AG09309 (cell line): ENCODE measurements at regions not wholly inside any gene's neighbourhood (a gene's known extent, or its start where the extent isn't known, plus 50 kb on each side); places are given as distances from the start of the nearest gene placed in this dataset.

Source experiments
- DNase-seq: peaks from one replicate; pipeline ENCODE4 v3.0.0-alpha.2; 2010; ENCODE audit warnings: low read depth
- H3K4me3 ChIP-seq: 2 replicates; pipeline ENCODE4 v1.5.1; 2011; ENCODE audit warnings: mild to moderate bottlenecking, low read depth, low read length, moderate library complexity; ENCODE audit not compliant: control insufficient read depth
- TF ChIP-seq, protein P1 (sequence below): IDR thresholded peaks from 2 replicates; pipeline ENCODE4 v1.5.1; 2011; ENCODE audit warnings: mild to moderate bottlenecking, low read depth, low read length, inconsistent platforms; ENCODE audit not compliant: insufficient read depth, control insufficient read depth; ENCODE audit errors: missing control alignments

DNA sequence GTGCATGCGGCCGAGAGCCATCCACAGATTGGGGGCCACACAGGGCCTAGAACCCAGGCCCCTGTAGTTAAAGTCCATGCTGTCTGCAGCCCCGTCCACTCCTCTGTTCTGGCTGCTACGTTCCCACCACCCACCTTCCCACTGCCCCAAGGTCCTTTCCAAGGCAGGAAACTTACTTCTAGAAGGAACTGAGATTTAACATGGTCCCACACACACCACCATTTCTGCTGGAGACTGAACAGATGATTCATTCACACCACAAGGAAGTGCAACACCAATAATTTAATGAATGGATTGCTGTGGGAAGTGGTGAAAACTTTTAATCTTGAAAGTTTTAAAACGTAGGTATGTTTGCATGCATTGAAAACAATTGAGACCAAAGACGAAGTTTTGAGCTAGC, 95.2 kb downstream of the LBH start:
- DNase-seq = no peak
- TF ChIP-seq, protein P1, sequence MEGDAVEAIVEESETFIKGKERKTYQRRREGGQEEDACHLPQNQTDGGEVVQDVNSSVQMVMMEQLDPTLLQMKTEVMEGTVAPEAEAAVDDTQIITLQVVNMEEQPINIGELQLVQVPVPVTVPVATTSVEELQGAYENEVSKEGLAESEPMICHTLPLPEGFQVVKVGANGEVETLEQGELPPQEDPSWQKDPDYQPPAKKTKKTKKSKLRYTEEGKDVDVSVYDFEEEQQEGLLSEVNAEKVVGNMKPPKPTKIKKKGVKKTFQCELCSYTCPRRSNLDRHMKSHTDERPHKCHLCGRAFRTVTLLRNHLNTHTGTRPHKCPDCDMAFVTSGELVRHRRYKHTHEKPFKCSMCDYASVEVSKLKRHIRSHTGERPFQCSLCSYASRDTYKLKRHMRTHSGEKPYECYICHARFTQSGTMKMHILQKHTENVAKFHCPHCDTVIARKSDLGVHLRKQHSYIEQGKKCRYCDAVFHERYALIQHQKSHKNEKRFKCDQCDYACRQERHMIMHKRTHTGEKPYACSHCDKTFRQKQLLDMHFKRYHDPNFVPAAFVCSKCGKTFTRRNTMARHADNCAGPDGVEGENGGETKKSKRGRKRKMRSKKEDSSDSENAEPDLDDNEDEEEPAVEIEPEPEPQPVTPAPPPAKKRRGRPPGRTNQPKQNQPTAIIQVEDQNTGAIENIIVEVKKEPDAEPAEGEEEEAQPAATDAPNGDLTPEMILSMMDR = no peak
- H3K4me3 ChIP-seq = no peak overlapping the region

DNA sequence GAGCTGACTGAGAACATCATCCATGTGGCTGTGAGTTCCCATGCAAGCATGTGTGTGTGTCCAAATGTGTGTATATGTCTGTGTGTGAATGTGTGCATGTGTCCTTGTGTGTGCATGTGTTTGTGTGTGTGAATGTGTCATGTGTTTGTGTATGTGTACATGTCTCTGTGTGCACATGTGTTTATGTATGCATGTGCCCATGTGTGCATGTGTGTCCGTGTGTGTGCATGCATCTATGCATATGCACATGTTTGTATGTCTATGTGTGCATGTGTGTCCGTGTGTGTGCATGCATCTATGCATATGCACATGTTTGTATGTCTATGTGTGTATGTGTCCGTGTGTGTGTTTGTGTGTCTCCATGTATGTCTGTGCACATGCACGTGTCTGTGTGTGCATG, 99.7 kb downstream of the LBH start:
- TF ChIP-seq, protein P1 = no peak
- H3K4me3 ChIP-seq = no peak overlapping the region
- DNase-seq = no peak

DNA sequence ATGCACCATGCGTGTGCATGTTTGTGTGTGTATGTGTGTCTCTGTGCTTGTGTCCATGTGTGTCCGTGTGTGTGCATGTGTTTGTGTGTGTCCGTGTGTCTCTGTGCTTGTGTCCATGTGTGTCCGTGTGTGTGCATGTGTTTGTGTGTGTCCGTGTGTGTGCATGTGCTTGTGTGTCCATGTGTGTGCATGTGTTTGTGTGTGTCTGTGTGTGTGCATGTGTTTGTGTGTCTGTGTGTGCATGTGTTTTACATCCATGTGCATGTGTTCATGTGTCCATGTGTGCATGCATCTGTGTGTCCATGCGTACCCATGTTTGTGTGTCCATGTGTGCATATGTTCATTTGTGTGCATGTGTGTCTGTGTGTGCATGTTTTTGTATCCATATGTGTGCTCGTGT, 100.5 kb downstream of the LBH start:
- TF ChIP-seq, protein P1 = no peak
- no peak for DNase-seq
- no peak overlapping the region for H3K4me3 ChIP-seq

DNA sequence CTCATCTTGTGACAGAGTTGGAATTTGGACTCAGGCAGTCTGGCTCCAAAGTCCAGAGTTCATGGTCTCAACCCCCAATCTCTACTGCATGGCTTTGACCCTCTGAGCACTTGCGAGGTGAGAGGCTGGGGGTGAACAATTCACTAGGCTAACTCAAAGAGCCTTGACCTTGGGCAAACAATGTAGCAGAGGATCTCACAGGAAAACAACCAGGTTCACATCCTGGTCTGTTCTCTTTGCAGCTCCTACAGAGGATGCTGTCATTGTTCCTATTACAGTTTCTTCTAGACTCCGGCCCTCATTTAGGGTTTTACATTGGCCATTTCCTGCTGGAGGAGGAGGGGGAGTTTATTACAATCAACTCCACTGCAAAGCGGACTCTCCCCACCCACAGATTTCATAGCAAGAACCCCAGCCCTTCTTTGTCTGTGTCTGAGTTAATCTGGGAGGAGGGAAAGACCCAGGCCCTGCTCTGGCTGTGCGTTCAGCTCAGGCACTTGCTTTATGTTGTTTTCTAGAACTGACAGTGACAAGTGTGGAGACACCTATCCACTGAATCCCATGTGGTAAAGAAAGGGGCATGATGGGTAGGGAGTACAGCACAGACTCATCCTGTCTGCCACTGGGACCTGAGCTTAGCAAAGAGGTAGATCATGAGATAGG, 101.6 kb downstream of the LBH start:
- no peak for DNase-seq
- H3K4me3 ChIP-seq = no peak overlapping the region
- TF ChIP-seq, protein P1 = no peak

DNA sequence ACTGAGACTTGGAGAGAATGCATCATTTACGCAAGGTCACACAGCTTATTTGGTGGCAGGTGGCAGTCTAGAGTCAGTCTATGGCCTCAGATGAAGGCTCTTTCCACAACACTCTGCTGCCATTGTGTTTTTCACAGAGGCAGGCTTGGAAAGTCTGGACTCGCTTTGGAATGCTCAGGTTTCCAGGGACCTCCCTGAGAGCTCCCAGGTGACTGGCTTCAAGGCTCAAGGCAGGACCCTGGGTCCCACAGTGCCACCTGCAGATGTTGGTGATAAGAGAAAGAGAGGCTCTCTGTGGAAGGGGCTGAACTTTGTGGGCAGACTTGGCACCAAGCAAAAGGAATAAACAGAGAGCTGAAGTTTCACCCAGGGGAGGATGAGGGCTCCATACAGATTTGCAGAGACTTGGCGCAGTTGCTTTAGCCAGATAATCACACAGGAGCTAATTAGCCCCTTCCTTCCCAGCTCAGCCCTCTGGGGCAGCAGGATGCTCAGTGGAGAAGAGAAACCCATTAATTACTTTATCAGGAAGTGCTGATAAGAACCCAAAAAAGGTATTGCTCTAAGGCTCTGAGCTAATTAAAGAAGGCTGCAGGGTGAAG, 103.5 kb downstream of the LBH start:
- H3K4me3 ChIP-seq = no peak overlapping the region
- DNase-seq = no peak
- TF ChIP-seq, protein P1 = no peak

DNA sequence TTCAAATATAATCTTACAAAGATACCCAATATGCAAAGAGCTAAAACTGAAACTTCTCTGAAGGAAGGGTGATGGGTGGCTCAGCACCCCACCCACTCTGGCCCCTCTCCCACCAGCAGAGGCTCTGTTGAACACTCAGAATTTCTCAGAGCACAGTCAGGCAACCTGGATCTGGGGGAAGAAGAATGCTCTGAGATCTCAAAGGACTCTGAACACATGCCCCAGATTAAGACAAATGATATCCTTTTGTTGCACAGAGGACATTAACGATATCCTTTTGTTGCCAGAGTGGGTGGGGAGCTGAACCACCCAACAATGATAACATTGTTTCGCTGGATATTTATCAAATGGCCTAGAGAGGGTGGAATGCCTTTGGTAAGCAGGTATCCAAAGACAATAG, 104.8 kb downstream of the LBH start:
- TF ChIP-seq, protein P1 = no peak
- no peak overlapping the region for H3K4me3 ChIP-seq
- no peak for DNase-seq
